Gastroesophageal sphincter (tissue), 4 donors: ENCODE measurements at regions not wholly inside any gene's neighbourhood (a gene's known extent, or its start where the extent isn't known, plus 50 kb on each side); places are given as distances from the start of the nearest gene placed in this dataset.

Source experiments
- ATAC-seq: fragments of 150-250 bp; one replicate; pipeline ENCODE4 v1.9.1; 2016; ENCODE audit warnings: mild to moderate bottlenecking, moderate library complexity
- H3K27ac ChIP-seq, 4 donors: fragments of 200-600 bp; sonication (generic) in 3 of 4; 1 replicate in 3 of 4; 2 replicates in 1 of 4; pipeline ENCODE4 v1.5.1; 2016 to 2019
- H3K27me3 ChIP-seq: fragments of 200-600 bp; sonication (generic); one replicate; pipeline ENCODE4 v1.5.1; 2019
- H3K36me3 ChIP-seq, 2 donors: fragments of 200-600 bp; sonication (generic); one replicate each; pipeline ENCODE4 v1.5.1; 2019; ENCODE audit warnings: control low read depth in 1 of 2
- H3K4me1 ChIP-seq, 3 donors: fragments of 200-600 bp; sonication (generic); 1 replicate in 2 of 3; 2 replicates in 1 of 3; pipeline ENCODE4 v1.5.1; 2016 to 2019; ENCODE audit warnings: control low read depth in 2 of 3
- H3K4me3 ChIP-seq, 2 donors: fragments of 200-600 bp; sonication (generic); one replicate each; pipeline ENCODE4 v1.5.1; 2019; ENCODE audit warnings: mild to moderate bottlenecking in 1 of 2, moderate library complexity in 1 of 2
- H3K9me3 ChIP-seq, 3 donors: fragments of 200-600 bp; sonication (generic); one replicate each; pipeline ENCODE4 v1.5.1; 2017 to 2019; ENCODE audit warnings: control low read depth in 2 of 3
- EP300 ChIP-seq: sonication (generic); formaldehyde crosslinking; IDR thresholded peaks from one replicate; pipeline ENCODE4 v1.6.1; 2017; ENCODE audit warnings: antibody characterized with exemption, mild to moderate bottlenecking
- POLR2A ChIP-seq, 2 donors: fragments of 450-650 bp; IDR thresholded peaks; one replicate each; pipeline ENCODE4 v1.6.1; 2017; ENCODE audit warnings: antibody characterized with exemption in 2 of 2, mild to moderate bottlenecking in 2 of 2, moderate library complexity in 1 of 2
- POLR2AphosphoS5 ChIP-seq: sonication (generic); formaldehyde crosslinking; IDR thresholded peaks from one replicate; pipeline ENCODE4 v1.6.1; 2017; ENCODE audit warnings: antibody characterized with exemption
- WGBS, 2 donors: methylation state at CpG; one replicate each; pipeline ENCODE4 v1.1.5; 2018; ENCODE audit warnings: low coverage in 1 of 2; 5-methylcytosine and 5-hydroxymethylcytosine counted together
- TF ChIP-seq, protein P1 (sequence below), 4 experiments: fragments of 200-600 bp in 2 of 4; fragments of 450-650 bp in 2 of 4; sonication (generic) in 1 of 4; IDR thresholded peaks; one replicate each; pipeline ENCODE4 v1.5.1; 2017 to 2019; ENCODE audit warnings: antibody characterized with exemption in 4 of 4, mild to moderate bottlenecking in 2 of 4, moderate library complexity in 2 of 4

DNA sequence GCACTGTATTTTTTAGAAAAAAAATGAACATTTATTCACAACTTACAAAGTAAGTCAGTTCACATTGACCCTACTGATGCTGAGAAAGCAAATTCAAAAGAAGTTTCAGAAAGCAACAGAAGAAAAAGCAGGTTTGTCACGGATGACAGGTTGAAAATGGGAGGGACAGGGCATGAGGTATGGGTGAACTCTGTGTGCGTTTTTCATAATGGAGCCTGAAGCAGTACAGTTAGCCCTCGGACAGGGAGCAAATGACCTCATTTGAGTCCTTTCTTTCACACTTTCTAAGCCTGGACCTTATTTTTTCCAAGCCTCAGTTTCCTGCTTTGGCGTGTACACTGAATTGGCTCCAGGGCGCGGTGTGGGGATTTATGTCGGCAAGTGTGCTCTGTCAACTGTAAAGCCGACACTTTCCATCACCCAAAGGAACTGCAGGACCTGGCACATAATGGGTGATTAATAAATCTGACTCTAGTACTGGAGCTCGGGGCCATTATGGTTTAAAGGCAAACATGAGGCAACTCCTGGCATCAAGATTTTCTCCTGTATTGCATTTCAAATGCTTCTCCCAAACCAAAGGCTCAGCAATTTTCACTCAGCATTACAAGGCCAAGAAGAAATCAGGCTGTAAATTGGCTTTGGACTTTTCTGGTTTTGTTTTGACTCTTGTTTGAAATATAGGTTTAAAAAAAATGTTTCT lies 345.5 kb upstream of the DUSP10 start:
- Histone ChIP-seq H3K4me1 (no peaks in the 10 kb centered on the region), H3K27ac (no peak overlapping the region), H3K9me3 (peaks cover 0 to 11% (median 0%) of the 10 kb centered on the region in 3 donors), H3K27me3 (no peaks in the 10 kb centered on the region), H3K36me3 (no peaks in the 10 kb centered on the region), H3K4me3 (no peak overlapping the region)
- TF ChIP-seq POLR2A (IDR thresholded peaks at IDR 0.05) (no peak), EP300 (no peak), POLR2AphosphoS5 (no peak)
- TF ChIP-seq, protein P1, sequence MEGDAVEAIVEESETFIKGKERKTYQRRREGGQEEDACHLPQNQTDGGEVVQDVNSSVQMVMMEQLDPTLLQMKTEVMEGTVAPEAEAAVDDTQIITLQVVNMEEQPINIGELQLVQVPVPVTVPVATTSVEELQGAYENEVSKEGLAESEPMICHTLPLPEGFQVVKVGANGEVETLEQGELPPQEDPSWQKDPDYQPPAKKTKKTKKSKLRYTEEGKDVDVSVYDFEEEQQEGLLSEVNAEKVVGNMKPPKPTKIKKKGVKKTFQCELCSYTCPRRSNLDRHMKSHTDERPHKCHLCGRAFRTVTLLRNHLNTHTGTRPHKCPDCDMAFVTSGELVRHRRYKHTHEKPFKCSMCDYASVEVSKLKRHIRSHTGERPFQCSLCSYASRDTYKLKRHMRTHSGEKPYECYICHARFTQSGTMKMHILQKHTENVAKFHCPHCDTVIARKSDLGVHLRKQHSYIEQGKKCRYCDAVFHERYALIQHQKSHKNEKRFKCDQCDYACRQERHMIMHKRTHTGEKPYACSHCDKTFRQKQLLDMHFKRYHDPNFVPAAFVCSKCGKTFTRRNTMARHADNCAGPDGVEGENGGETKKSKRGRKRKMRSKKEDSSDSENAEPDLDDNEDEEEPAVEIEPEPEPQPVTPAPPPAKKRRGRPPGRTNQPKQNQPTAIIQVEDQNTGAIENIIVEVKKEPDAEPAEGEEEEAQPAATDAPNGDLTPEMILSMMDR (IDR thresholded peaks at IDR 0.05): no peak
- no peak for ATAC-seq
- WGBS, 2 donors: 62 to 94% methylated on average over 8 of the region's 9 CpGs

DNA sequence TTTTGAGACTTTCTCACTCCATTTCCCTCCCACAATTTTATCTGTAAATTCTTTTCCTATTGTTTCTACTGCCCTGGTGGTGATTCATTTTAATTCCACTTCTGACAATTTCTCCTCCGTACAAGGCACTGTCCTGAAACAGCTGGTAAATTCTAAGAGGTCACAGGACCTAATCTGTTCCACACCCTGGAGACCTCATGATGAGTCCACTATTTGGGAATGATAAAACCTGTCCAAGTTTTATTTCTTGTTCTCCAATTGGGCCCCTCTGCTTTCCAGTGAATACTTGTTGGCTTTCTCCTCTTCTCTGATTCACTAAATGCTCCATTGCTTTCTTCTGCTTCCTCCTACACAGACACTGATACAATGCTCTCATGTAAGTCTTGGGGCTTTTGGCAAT lies 343.1 kb upstream of the DUSP10 start:
- Histone ChIP-seq H3K36me3 (no peaks in the 10 kb centered on the region), H3K4me1 (no peaks in the 10 kb centered on the region), H3K4me3 (no peak overlapping the region), H3K27ac (no peak overlapping the region), H3K27me3 (no peaks in the 10 kb centered on the region), H3K9me3 (peaks cover 0 to 11% (median 0%) of the 10 kb centered on the region in 3 donors)
- peak; percentile 79 for ATAC-seq
- TF ChIP-seq, protein P1 (IDR thresholded peaks at IDR 0.05): no peak
- TF ChIP-seq EP300 (no peak), POLR2AphosphoS5 (no peak), POLR2A (IDR thresholded peaks at IDR 0.05) (no peak)
- WGBS, 2 donors: 10 to 80% methylated on average over 1 of the region's 1 CpG

GRCh38 chr1:222084048-222084447 lies 342.2 kb upstream of the DUSP10 start:
- no peak for ATAC-seq
- Histone ChIP-seq H3K9me3 (peaks cover 0 to 11% (median 0%) of the 10 kb centered on the region in 3 donors), H3K27ac (no peak overlapping the region), H3K4me1 (peaks cover 0 to under 1% (median 0%) of the 10 kb centered on the region in 3 donors), H3K4me3 (no peak overlapping the region), H3K36me3 (no peaks in the 10 kb centered on the region), H3K27me3 (no peaks in the 10 kb centered on the region)
- TF ChIP-seq POLR2A (IDR thresholded peaks at IDR 0.05) (no peak), POLR2AphosphoS5 (no peak), EP300 (no peak)
- TF ChIP-seq, protein P1 (IDR thresholded peaks at IDR 0.05): no peak

- TF ChIP-seq EP300 (no peak), POLR2A (IDR thresholded peaks at IDR 0.05) (no peak), POLR2AphosphoS5 (no peak)
- TF ChIP-seq, protein P1 (IDR thresholded peaks at IDR 0.05): no peak
- Histone ChIP-seq H3K27me3 (no peaks in the 10 kb centered on the region), H3K4me3 (no peak overlapping the region), H3K36me3 (no peaks in the 10 kb centered on the region), H3K9me3 (peaks cover 0 to 11% (median 0%) of the 10 kb centered on the region in 3 donors), H3K4me1 (peaks cover 0 to 11% (median 0%) of the 10 kb centered on the region in 3 donors), H3K27ac (no peak overlapping the region)
- 80 to 83% methylated on average over 1 to 2 of the region's 3 CpGs for WGBS, 2 donors
- ATAC-seq: no peak
Measured at GRCh38 chr1:222081859-222082258, 340.0 kb upstream of the DUSP10 start.

GRCh38 chr1:222079566-222079965 lies 337.7 kb upstream of the DUSP10 start:
- no peaks in the 10 kb centered on the region for H3K27me3 ChIP-seq
- H3K27ac ChIP-seq: no peak overlapping the region
- H3K9me3 ChIP-seq: peaks cover 0 to 11% (median 0%) of the 10 kb centered on the region in 3 donors
- ATAC-seq: no peak
- no peaks in the 10 kb centered on the region for H3K36me3 ChIP-seq
- peaks cover 0 to 11% (median 0%) of the 10 kb centered on the region in 3 donors for H3K4me1 ChIP-seq
- TF ChIP-seq EP300 (no peak), POLR2AphosphoS5 (no peak), POLR2A (IDR thresholded peaks at IDR 0.05) (no peak)
- TF ChIP-seq, protein P1 (IDR thresholded peaks at IDR 0.05): no peak
- no peak overlapping the region for H3K4me3 ChIP-seq
- WGBS, 2 donors: 67 to 88% methylated on average over 1 of the region's 1 CpG
